HEK293 (cell line): ENCODE measurements at regions not wholly inside any gene's neighbourhood (a gene's known extent, or its start where the extent isn't known, plus 50 kb on each side); places are given as distances from the start of the nearest gene placed in this dataset.

Experiments
- CTCF ChIA-PET: fragments of 350-600 bp; formaldehyde crosslinking; extraction: SDS; loops from one replicate; lab custom pipeline; 2021; ENCODE audit warnings: antibody characterized with exemption; lab: Yijun Ruan, JAX
- POLR2A ChIA-PET: fragments of 300-600 bp; formaldehyde crosslinking; extraction: SDS; loops from one replicate; lab custom pipeline; 2020; ENCODE audit warnings: antibody characterized with exemption, inconsistent platforms; lab: Yijun Ruan, JAX
- H3K27ac ChIP-seq: fragments of 200-500 bp; sonication (Bioruptor generic); 2 replicates; pipeline ENCODE4 v1.5.1; 2014; ENCODE audit warnings: low read depth, low read length, control low read depth, inconsistent platforms; ENCODE audit errors: extremely low read depth
- H3K36me3 ChIP-seq, 2 experiments: fragments of 200-500 bp in 1 of 2; sonication (Bioruptor generic) in 1 of 2; 1 replicate in 1 of 2; 2 replicates in 1 of 2; pipeline ENCODE4 v1.5.1; 2014 to 2017; ENCODE audit warnings: inconsistent platforms in 2 of 2, low read length in 2 of 2; ENCODE audit not compliant: control insufficient read depth in 2 of 2, insufficient read depth in 1 of 2
- H3K4me1 ChIP-seq: fragments of 200-500 bp; sonication (Bioruptor generic); 2 replicates; pipeline ENCODE4 v1.5.1; 2014; ENCODE audit warnings: mild to moderate bottlenecking, low read length, inconsistent platforms; ENCODE audit not compliant: control insufficient read depth, insufficient read depth
- H3K4me3 ChIP-seq: 2 replicates; pipeline ENCODE4 v1.5.1; 2011; ENCODE audit warnings: low read depth, mild to moderate bottlenecking, control low read depth, low read length, moderate library complexity
- H3K9me3 ChIP-seq: fragments of 200-500 bp; sonication (Bioruptor generic); 2 replicates; pipeline ENCODE4 v1.5.1; 2014; ENCODE audit warnings: low read depth, low read length, inconsistent platforms; ENCODE audit not compliant: control insufficient read depth, insufficient read depth
- GLIS2 ChIP-seq: fragments of 450-650 bp; formaldehyde crosslinking; IDR thresholded peaks from 2 replicates; pipeline ENCODE4 v1.5.1; 2016; ENCODE audit warnings: missing biosample characterization, missing genetic modification characterization
- INSM2 ChIP-seq: fragments of 450-650 bp; formaldehyde crosslinking; IDR thresholded peaks from 2 replicates; pipeline ENCODE4 v1.5.1; 2016; ENCODE audit warnings: missing biosample characterization, missing genetic modification characterization
- OVOL3 ChIP-seq: fragments of 450-650 bp; formaldehyde crosslinking; IDR thresholded peaks from 2 replicates; pipeline ENCODE4 v1.5.1; 2016; ENCODE audit warnings: missing biosample characterization, missing genetic modification characterization
- TCF7L2 ChIP-seq: IDR thresholded peaks from 2 replicates; pipeline ENCODE4 v1.6.1; 2011; ENCODE audit warnings: low read depth, mild to moderate bottlenecking, inconsistent platforms, low read length, moderate library complexity, borderline replicate concordance
- TSHZ1 ChIP-seq: fragments of 450-650 bp; formaldehyde crosslinking; IDR thresholded peaks from 2 replicates; pipeline ENCODE4 v1.5.1; 2016; ENCODE audit warnings: missing biosample characterization, missing genetic modification characterization, borderline replicate concordance
- ZBTB1 ChIP-seq: fragments of 450-650 bp; formaldehyde crosslinking; IDR thresholded peaks from 2 replicates; pipeline ENCODE4 v1.5.1; 2016; ENCODE audit warnings: missing biosample characterization, missing genetic modification characterization
- ZFP3 ChIP-seq: fragments of 450-650 bp; formaldehyde crosslinking; IDR thresholded peaks from 2 replicates; pipeline ENCODE4 v1.5.1; 2016; ENCODE audit warnings: low read depth, missing biosample characterization, missing genetic modification characterization
- ZNF121 ChIP-seq: fragments of 450-650 bp; formaldehyde crosslinking; IDR thresholded peaks from 2 replicates; pipeline ENCODE4 v1.5.1; 2016; ENCODE audit warnings: missing biosample characterization, missing genetic modification characterization
- ZNF19 ChIP-seq: fragments of 450-650 bp; formaldehyde crosslinking; IDR thresholded peaks from 2 replicates; pipeline ENCODE4; 2016; ENCODE audit warnings: missing biosample characterization, missing genetic modification characterization, low read depth
- ZNF423 ChIP-seq: fragments of 450-650 bp; formaldehyde crosslinking; IDR thresholded peaks from 2 replicates; pipeline ENCODE4 v1.5.1; 2016; ENCODE audit warnings: missing biosample characterization, missing genetic modification characterization
- ZNF48 ChIP-seq: fragments of 450-650 bp; formaldehyde crosslinking; IDR thresholded peaks from 2 replicates; pipeline ENCODE4 v1.5.1; 2016; ENCODE audit warnings: missing biosample characterization, missing genetic modification characterization
- ZNF544 ChIP-seq: fragments of 450-650 bp; formaldehyde crosslinking; IDR thresholded peaks from 2 replicates; pipeline ENCODE4 v1.5.0; 2017; ENCODE audit warnings: missing biosample characterization, missing genetic modification characterization
- ZNF580 ChIP-seq: fragments of 450-650 bp; formaldehyde crosslinking; IDR thresholded peaks from 2 replicates; pipeline ENCODE4 v1.5.1; 2016; ENCODE audit warnings: missing biosample characterization, missing genetic modification characterization
- ZNF76 ChIP-seq: fragments of 450-650 bp; formaldehyde crosslinking; IDR thresholded peaks from 2 replicates; pipeline ENCODE4; 2016; ENCODE audit warnings: low read depth, missing biosample characterization, missing genetic modification characterization, borderline replicate concordance
- ZNF777 ChIP-seq: fragments of 450-650 bp; formaldehyde crosslinking; IDR thresholded peaks from 2 replicates; pipeline ENCODE4 v1.5.1; 2017; ENCODE audit warnings: missing biosample characterization, missing genetic modification characterization, borderline replicate concordance
- ZSCAN5A ChIP-seq: fragments of 450-650 bp; formaldehyde crosslinking; IDR thresholded peaks from 2 replicates; pipeline ENCODE4 v1.5.1; 2016; ENCODE audit warnings: missing biosample characterization, missing genetic modification characterization
- ZXDB ChIP-seq: fragments of 450-650 bp; formaldehyde crosslinking; IDR thresholded peaks from 2 replicates; pipeline ENCODE4 v1.5.1; 2016; ENCODE audit warnings: missing biosample characterization, missing genetic modification characterization
- TF ChIP-seq, protein P1 (sequence below): fragments of 450-650 bp; IDR thresholded peaks from 2 replicates; pipeline ENCODE4 v1.5.1; 2018; ENCODE audit warnings: missing biosample characterization, missing genetic modification characterization
- TF ChIP-seq, protein P2 (sequence below): fragments of 450-650 bp; formaldehyde crosslinking; conservative IDR thresholded peaks from 2 replicates; pipeline ENCODE4 v1.5.1; 2016; ENCODE audit warnings: low read depth, missing biosample characterization, missing genetic modification characterization
- TF ChIP-seq, protein P3 (sequence below): fragments of 450-650 bp; IDR thresholded peaks from 2 replicates; pipeline ENCODE4 v1.5.1; 2018; ENCODE audit warnings: missing biosample characterization, mild to moderate bottlenecking, missing genetic modification characterization

- Histone ChIP-seq H3K9me3 (no peaks in the 10 kb centered on the region), H3K36me3 (no peaks in the 10 kb centered on the region), H3K4me3 (no peak overlapping the region), H3K27ac (no peak overlapping the region), H3K4me1 (no peaks in the 10 kb centered on the region)
- TF ChIP-seq ZNF19 (tag by site-specific recombination) (no peak), INSM2 (tag by site-specific recombination) (no peak), TCF7L2 (no peak), ZNF48 (tag by site-specific recombination) (no peak), ZFP3 (tag by site-specific recombination) (no peak), ZNF121 (tag by site-specific recombination) (no peak), ZNF580 (tag by site-specific recombination) (no peak), ZXDB (no peak), TSHZ1 (tag by site-specific recombination) (no peak), ZNF423 (tag by site-specific recombination) (no peak), OVOL3 (no peak), ZNF76 (tag by site-specific recombination) (no peak)
- TF ChIP-seq, protein P1, sequence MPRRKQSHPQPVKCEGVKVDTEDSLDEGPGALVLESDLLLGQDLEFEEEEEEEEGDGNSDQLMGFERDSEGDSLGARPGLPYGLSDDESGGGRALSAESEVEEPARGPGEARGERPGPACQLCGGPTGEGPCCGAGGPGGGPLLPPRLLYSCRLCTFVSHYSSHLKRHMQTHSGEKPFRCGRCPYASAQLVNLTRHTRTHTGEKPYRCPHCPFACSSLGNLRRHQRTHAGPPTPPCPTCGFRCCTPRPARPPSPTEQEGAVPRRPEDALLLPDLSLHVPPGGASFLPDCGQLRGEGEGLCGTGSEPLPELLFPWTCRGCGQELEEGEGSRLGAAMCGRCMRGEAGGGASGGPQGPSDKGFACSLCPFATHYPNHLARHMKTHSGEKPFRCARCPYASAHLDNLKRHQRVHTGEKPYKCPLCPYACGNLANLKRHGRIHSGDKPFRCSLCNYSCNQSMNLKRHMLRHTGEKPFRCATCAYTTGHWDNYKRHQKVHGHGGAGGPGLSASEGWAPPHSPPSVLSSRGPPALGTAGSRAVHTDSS (tag by site-specific recombination), result no peak
- TF ChIP-seq, protein P2, sequence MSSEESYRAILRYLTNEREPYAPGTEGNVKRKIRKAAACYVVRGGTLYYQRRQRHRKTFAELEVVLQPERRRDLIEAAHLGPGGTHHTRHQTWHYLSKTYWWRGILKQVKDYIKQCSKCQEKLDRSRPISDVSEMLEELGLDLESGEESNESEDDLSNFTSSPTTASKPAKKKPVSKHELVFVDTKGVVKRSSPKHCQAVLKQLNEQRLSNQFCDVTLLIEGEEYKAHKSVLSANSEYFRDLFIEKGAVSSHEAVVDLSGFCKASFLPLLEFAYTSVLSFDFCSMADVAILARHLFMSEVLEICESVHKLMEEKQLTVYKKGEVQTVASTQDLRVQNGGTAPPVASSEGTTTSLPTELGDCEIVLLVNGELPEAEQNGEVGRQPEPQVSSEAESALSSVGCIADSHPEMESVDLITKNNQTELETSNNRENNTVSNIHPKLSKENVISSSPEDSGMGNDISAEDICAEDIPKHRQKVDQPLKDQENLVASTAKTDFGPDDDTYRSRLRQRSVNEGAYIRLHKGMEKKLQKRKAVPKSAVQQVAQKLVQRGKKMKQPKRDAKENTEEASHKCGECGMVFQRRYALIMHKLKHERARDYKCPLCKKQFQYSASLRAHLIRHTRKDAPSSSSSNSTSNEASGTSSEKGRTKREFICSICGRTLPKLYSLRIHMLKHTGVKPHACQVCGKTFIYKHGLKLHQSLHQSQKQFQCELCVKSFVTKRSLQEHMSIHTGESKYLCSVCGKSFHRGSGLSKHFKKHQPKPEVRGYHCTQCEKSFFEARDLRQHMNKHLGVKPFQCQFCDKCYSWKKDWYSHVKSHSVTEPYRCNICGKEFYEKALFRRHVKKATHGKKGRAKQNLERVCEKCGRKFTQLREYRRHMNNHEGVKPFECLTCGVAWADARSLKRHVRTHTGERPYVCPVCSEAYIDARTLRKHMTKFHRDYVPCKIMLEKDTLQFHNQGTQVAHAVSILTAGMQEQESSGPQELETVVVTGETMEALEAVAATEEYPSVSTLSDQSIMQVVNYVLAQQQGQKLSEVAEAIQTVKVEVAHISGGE (tag by site-specific recombination), result no peak
- CTCF ChIA-PET, result interaction anchor here (0.5 to 0.9 kb wide), 2 partner anchors 8 to 19 kb away, joined by 3 to 4 read pairs; no protein-coding TSS in a partner anchor
- POLR2A ChIA-PET, result no interaction called here
Observed at GRCh38 chr5:82807021-82807420, 270.2 kb downstream of the TMEM167A start.

DNA sequence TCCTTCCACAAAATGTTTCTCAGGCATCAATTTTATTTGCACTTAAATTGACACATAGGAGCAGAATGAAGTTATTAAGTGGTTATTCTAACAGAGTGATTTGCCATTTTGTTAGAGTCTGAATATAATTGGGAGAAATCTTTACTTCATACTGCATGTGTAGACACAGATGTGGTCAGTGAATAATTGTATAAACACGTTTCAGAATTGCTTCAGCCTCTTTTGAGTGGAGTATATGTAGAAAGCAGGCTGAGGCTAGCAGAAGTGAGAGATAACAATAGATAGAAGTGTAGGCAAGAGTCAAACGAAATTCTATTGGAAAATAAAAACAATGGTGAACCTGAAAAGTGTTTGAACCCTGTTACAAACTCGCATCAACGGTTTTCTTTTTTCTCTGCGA lies 270.7 kb downstream of the TMEM167A start:
- no peaks in the 10 kb centered on the region for H3K4me1 ChIP-seq
- H3K4me3 ChIP-seq, result no peak overlapping the region
- ChIA-PET POLR2A (no interaction called here), CTCF (no interaction called here)
- no peaks in the 10 kb centered on the region for H3K36me3 ChIP-seq
- H3K9me3 ChIP-seq, result no peaks in the 10 kb centered on the region
- H3K27ac ChIP-seq, result no peak overlapping the region
- TF ChIP-seq ZFP3 (tag by site-specific recombination) (no peak), ZNF580 (tag by site-specific recombination) (no peak), ZNF544 (tag by site-specific recombination) (no peak), ZSCAN5A (tag by site-specific recombination) (no peak), GLIS2 (tag by site-specific recombination) (no peak), ZNF777 (tag by site-specific recombination) (no peak), ZBTB1 (tag by site-specific recombination) (no peak)
- TF ChIP-seq, protein P3, sequence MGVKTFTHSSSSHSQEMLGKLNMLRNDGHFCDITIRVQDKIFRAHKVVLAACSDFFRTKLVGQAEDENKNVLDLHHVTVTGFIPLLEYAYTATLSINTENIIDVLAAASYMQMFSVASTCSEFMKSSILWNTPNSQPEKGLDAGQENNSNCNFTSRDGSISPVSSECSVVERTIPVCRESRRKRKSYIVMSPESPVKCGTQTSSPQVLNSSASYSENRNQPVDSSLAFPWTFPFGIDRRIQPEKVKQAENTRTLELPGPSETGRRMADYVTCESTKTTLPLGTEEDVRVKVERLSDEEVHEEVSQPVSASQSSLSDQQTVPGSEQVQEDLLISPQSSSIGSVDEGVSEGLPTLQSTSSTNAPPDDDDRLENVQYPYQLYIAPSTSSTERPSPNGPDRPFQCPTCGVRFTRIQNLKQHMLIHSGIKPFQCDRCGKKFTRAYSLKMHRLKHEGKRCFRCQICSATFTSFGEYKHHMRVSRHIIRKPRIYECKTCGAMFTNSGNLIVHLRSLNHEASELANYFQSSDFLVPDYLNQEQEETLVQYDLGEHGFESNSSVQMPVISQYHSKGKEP (tag by site-specific recombination), result no peak
